Muscle layer of duodenum (tissue), 2 donors: ENCODE measurements at regions not wholly inside any gene's neighbourhood (a gene's known extent, or its start where the extent isn't known, plus 50 kb on each side); places are given as distances from the start of the nearest gene placed in this dataset.
"Not testable (repeated sequence)": the region's sequence is repeated elsewhere in the genome, so short reads cannot be mapped to it uniquely, and the experiment has no call there.

Experiments used
- H3K27ac ChIP-seq: one replicate; pipeline ENCODE4 v1.7.0; 2013; ENCODE audit warnings: mild to moderate bottlenecking, low read length
- H3K27me3 ChIP-seq: one replicate; pipeline ENCODE4 v1.7.0; 2013; ENCODE audit warnings: low read depth, mild to moderate bottlenecking, control low read depth, low read length
- H3K36me3 ChIP-seq, 2 donors: one replicate each; pipeline ENCODE4 v1.7.0; 2013; ENCODE audit warnings: low read length in 2 of 2, control low read depth in 1 of 2, mild to moderate bottlenecking in 1 of 2; ENCODE audit not compliant: insufficient read depth in 2 of 2, control insufficient read depth in 1 of 2
- H3K4me1 ChIP-seq, 2 donors: one replicate each; pipeline ENCODE4 v1.7.0; 2013; ENCODE audit warnings: low read length in 2 of 2, mild to moderate bottlenecking in 2 of 2, control low read depth in 1 of 2, moderate library complexity in 1 of 2; ENCODE audit not compliant: insufficient read depth in 2 of 2, control insufficient read depth in 1 of 2
- H3K4me3 ChIP-seq, 2 donors: one replicate each; pipeline ENCODE4 v1.7.0; 2013; ENCODE audit warnings: low read length in 2 of 2, low read depth in 1 of 2, mild to moderate bottlenecking in 1 of 2
- H3K9me3 ChIP-seq, 2 donors: one replicate each; pipeline ENCODE4 v1.7.0; 2013; ENCODE audit warnings: low read length in 2 of 2, control low read depth in 1 of 2, mild to moderate bottlenecking in 1 of 2; ENCODE audit not compliant: control insufficient read depth in 1 of 2
- donor health status: healthy.

- Histone ChIP-seq H3K27ac (no peak overlapping the region), H3K36me3 (no peaks in the 10 kb centered on the region), H3K9me3 (no peaks in the 10 kb centered on the region), H3K4me1 (no peaks in the 10 kb centered on the region), H3K27me3 (no peaks in the 10 kb centered on the region), H3K4me3 (no peak overlapping the region)
Observed at GRCh38 chr7:155237297-155237696, 60.4 kb upstream of the INSIG1 start.

GRCh38 chr7:155237730-155238129, 59.9 kb upstream of the INSIG1 start:
- H3K36me3 ChIP-seq, result no peaks in the 10 kb centered on the region
- H3K27ac ChIP-seq, result no peak overlapping the region
- H3K27me3 ChIP-seq, result no peaks in the 10 kb centered on the region
- no peaks in the 10 kb centered on the region for H3K9me3 ChIP-seq
- H3K4me1 ChIP-seq, result no peaks in the 10 kb centered on the region
- H3K4me3 ChIP-seq, result no peak overlapping the region

GRCh38 chr7:155239431-155240087, 58.1 kb upstream of the INSIG1 start:
- not testable (repeated sequence) for H3K9me3 ChIP-seq, H3K4me1 ChIP-seq, H3K27ac ChIP-seq, H3K36me3 ChIP-seq, H3K27me3 ChIP-seq, H3K4me3 ChIP-seq

GRCh38 chr7:155244675-155245074, 53.0 kb upstream of the INSIG1 start:
- no peaks in the 10 kb centered on the region for H3K36me3 ChIP-seq
- H3K9me3 ChIP-seq, result no peaks in the 10 kb centered on the region
- no peaks in the 10 kb centered on the region for H3K4me1 ChIP-seq
- H3K27ac ChIP-seq, result no peak overlapping the region
- H3K27me3 ChIP-seq, result no peaks in the 10 kb centered on the region
- H3K4me3 ChIP-seq, result no peak overlapping the region

GRCh38 chr7:155247479-155248365, 50.0 kb upstream of the INSIG1 start:
- Histone ChIP-seq H3K9me3 (no peaks in the 10 kb centered on the region), H3K4me3 (no peak overlapping the region), H3K4me1 (no peaks in the 10 kb centered on the region), H3K36me3 (no peaks in the 10 kb centered on the region), H3K27ac (no peak overlapping the region), H3K27me3 (no peaks in the 10 kb centered on the region)
